Globus pallidus (tissue), 1 donor: ENCODE measurements at regions not wholly inside any gene's neighbourhood (a gene's known extent, or its start where the extent isn't known, plus 50 kb on each side); places are given as distances from the start of the nearest gene placed in this dataset.
"Not testable (repeated sequence)": the region's sequence is repeated elsewhere in the genome, so short reads cannot be mapped to it uniquely, and the experiment has no call there.

Experiments used
- DNase-seq: peaks from one replicate; pipeline ENCODE4 v3.0.0-alpha.2; 2015; ENCODE audit warnings: low spot score

DNA sequence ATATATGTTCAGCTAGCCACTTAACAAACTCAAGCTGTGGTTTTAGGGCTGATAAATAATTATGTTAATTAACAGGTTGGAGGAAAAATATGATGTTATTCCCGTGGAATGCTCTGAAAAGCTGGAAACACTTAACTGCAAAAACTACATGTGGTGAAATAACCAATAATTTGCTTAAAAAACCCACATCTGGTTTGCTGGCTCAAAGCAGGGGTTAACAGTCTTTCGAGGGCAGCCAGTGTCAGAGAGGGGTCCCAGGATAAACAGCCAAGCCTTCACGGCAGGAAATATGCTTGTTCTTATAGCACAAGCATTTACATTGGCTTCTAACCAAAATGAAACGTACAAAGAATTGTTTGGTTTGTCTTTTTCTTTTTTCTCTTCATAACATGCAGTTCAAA is 254.0 kb upstream of the GAS1 start:
- no peak for DNase-seq

DNA sequence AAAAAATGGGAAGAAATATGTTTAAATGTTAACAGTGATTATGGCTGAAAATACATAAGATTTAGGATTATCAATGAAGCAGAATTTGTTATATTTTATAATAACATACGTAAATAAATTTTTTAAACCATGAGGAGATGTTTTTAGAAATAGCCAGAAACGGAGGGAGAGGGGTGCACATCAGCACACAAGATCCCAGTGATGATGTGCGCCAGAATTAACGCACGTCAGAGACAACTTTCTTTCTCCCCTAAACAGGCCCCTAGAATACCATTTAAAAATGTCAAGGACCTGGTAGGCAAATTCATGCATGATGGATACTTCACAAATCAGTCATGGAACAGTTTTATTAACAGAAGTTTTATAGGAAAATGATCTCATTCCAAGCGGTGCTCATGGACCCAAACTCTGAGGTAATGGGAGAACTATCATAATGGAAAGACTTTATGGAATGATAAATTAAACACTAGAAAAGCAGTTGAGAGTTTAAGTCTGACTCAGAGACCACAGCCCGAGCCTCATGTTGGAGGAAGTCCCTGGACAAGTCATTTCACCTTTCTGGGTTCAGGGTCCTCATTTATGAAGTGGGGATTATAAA is 258.9 kb upstream of the GAS1 start:
- no peak for DNase-seq

DNA sequence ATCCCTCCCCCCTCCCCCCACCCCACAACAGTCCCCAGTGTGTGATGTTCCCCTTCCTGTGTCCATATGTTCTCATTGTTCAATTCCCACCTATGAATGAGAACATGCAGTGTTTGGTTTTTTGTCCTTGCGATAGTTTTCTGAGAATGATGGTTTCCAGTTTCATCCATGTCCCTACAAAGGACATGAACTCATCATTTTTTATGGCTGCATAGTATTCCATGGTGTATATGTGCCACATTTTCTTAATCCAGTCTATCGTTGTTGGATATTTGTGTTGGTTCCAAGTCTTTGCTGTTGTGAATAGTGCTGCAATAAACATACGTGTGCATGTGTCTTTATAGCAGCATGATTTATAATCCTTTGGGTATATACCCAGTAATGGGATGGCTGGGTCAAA is 263.4 kb upstream of the GAS1 start:
- not testable (repeated sequence) for DNase-seq

DNA sequence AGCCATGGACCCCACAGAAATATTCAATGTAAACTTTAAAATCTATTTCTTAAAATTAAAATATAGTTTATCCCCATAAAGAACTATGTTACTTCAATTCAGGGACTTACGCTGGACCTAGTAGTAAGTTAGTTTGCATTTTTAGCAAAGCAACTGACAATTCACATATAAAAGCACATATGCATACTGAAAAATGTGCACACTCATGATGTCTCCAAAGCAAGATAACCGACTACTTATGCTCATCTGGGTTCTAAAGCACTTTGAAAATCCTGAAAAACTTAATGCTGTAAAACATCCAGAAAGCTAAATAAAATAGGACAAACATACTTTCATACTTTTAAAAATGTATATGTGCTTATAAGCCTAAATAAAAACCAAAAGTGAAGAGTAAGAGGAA is 264.4 kb upstream of the GAS1 start:
- DNase-seq: no peak

DNA sequence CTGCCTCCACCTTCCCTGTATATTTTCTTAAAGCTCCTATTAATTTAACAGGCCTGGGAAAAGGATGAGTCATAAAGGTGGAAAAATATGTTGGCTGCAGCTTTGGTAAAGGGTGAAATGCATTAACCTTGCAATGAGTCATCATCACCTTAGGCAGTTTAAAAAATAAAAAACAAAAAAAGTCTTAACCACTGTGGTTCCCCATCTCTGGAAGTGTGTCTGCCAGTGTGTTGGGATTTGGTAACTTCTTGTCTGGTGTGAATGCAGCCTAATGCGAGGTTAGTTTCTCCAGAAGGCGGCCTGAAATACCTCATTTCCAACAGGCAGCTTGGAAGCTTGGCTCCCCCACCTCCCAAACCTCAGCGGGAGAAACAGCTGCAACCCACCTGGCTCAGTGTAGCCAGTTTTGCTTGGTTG is 265.3 kb upstream of the GAS1 start:
- DNase-seq: no peak

DNA sequence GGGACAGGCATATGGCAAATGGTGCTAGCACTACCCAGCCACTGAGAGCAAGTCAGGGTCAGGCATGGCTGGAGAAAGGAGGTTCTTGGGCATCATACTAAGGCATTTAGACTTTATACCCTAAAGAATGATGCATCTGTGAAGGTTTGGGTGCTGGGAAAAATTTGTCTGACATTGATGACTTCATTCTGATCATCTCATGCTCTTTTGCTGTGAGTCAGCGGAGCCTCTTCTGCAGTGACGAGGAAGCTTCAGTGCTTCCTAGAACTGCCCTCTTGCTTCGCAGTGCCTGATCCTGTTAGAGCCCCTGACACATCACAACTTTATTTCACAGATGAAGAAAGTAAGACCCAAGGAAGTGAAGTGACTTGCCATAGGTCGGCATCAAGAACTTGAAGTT is 266.6 kb upstream of the GAS1 start:
- no peak for DNase-seq

DNA sequence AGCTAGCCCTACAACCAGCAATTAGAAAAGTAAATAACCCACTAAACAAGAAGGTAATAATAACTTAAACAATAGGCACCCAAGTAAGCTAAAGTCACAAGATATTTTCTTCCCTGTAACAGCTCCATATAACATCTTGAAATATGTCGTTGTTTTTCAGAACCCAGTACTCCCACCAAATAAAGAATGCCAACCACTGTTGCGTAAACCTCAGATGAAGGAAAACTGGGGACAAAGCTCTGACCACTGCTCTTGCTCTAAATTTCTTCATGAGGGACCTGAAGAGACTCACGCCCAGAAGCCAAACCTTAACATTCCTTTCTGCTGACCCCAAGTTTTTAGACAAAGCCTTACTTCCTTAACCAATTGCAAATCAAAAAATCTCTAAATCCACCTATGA is 267.7 kb upstream of the GAS1 start:
- no peak for DNase-seq

DNA sequence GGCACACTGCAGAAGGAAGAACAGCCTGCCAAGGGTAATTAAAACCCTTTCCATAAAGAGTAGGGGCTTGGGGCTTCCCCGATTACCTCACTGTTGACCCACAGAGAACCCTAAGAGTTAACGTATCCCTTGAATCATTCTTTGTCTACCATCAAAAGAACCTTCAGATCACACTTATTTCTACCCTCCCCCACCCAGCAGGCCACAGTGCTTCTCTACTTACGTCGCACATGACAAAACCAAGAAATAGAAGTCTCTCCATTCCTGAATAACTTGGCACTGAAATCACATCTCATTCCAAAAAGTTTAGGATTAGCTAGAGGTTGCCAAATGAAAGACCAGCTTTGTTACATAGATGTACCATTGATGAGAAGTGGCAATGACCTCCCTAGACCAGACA is 268.7 kb upstream of the GAS1 start:
- DNase-seq: peak; percentile 3

DNA sequence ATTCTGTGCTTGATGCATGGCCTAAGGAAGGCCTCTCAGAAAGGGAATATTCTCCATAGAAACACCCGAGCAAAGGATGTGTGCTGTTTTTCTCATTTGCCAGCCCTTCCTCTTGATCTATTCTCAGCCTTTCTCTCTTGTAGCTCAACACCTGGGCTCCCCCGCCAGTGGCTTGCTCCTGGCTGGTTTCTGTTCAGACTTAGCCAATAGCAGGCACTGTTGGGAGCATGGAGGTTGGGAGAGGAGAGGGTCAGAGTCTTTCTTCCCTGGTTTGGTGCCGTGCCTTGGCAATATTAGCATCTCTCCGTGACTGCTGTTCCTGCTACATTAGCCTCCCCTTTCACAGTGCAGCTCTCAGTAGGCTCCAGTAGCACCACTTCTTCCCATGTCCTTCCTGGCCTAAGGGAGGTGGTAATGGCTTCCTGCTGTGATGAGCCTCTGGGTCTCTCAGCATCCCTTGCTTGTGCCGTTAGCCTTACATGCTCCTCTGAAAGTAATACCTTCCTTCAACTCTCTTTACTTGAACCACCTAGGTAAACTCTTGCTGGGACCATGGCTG is 269.7 kb upstream of the GAS1 start:
- DNase-seq: no peak

DNA sequence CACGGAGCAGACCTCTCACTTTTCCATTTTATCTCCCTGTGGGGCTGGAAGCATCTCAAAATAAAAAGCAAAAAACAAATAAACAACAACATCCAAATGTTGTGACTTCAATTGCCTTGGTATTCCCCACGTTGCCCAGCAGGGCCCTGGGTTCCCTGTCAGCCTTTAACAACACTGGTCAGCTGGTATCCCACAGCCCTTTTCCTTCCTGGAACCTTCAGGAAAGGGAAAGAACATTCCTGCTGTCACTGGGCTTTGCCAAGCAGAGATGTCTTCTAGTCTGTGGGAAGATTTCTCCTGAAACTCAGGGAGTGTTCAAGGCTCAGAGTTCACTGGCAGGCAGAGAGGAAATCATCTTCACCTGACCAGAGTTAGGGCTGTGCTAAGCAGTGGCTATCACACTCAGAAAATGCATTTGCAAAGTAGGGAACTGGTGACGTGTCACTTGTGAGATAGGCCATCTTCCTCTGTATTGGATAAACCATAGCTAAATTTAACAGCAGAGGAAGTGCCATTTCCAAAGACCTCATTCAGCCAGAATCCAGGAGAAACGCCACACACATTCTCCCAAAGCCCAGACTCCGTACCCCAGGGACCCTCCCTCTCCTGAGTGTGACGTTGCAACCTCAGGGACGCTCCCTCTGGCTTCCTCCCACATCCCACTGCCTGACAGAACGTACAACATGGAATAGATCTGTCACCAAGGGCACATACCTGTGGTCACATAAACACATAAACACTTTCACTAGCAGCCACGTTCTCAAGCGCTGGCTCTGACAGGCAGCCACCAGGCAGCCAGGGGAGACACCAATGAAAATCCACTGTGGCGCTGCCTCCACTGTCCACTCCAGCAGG is 274.0 kb upstream of the DAPK1 start:
- no peak for DNase-seq

DNA sequence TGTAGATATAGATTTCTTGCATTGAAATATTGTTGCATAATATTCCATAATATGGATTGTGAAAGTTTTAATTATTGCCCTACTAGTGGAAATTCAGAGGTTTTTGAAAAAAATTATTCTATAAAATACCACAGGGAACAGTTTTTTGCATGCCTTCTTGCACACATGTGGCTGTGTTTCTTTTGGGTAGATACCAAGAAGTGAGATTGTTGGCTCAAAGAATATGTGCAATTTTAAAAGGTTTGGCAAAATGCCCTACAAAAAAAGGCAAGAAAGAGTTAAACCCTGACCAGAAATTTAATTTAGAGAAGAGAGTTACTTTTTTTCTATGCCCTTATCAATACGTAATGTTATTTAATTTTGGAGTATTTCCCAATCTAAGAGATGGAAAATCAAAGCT is 270.8 kb upstream of the DAPK1 start:
- no peak for DNase-seq

DNA sequence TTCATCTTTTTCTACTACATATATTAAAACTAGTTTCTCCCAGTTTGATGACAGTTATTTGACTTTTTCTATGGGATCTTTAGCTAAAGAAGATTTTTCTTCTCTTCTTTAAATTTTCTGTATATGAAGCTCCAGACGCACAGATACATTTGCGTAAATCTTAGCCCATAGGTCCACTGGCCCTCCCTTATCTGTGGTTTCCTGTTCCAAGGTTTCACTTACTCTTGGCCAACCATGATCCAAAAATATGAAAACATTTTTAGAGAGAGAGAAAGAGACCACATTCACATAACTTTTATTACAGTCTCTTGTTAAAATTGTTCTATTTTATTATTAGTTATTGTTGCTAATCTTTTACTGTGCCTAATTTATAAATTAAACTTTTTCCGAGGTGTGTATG is 270.2 kb upstream of the DAPK1 start:
- no peak for DNase-seq

DNA sequence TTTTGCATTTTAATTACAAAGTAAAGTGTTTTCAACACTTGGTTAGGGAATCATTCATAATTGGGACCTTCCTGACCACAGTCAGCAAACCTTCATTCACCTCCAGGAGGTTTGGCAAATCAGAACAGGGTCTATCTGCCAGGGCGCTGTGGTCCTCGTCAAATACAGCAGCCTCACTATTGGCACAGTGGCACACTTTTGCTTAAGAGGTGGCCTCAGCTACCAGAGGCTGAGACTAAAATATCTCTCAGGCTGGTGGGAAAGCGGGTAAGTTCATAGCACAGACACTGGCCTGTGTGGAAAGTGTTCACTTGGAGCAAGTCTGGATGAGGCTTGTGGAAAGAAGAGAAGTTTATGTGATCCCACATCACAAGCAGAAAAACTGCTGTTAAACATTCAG is 268.6 kb upstream of the DAPK1 start:
- no peak for DNase-seq

DNA sequence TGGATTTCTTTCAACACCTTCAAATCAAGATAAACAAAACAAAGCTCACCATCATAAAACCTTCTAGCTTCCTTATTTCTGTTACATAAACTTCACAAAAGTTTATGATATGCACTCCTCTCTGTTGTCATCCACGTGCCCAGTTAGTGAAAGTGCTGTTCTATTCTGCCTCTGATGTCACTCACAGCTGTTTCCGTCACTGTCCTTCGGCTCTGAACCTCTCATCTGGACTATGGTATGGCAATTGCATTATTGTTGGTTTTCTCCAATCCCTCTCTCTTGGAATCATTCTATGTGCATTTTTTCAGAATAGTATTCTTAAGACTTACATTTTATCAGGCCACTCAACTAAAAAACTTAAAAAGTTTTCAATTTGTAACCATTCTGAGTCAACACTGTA is 264.2 kb upstream of the DAPK1 start:
- DNase-seq: no peak

DNA sequence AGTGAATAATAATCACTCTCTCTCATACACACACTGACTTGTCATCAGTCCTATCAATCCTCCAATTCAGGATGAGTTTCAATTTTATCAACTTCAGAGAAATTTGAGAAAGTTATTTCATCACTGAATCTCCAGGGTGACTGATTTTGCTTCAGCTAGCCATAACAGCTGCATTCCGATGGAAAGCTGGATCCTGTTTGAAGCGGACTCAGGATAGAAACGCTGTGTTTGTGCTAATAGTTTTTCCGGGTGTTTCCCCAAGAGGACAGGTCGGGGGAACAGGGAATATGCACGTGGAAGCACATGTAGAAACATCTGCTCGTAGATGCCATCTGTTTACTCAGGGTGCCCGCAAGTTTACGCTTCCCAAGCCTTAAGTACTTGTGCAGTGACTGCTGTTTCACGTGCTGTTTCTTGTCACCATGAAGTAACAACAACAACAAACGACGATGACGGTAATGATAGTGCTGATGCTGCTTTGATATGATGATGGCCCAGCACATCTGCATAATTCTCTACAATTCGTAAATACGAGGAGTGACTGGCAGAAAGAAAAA is 263.7 kb upstream of the DAPK1 start:
- DNase-seq: no peak

DNA sequence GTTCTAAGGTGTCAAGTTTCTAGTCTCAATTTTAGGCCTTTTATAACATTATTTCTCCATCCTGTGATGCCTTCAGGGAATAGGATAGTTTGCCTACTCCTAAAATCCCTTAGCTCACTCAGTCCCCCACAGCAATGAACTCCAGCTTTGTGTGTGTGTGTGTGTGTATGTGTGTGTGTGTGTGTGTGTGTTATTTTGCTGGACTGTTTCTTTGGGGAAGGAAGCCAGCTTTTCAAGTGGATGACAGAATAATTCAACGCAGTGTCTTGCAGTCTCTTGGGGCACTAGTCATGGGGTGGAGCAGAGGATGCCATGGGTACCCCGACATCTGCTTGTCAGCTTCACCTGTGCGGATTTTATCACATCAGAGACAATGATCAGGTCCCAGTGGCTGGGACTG is 262.8 kb upstream of the DAPK1 start:
- no peak for DNase-seq

DNA sequence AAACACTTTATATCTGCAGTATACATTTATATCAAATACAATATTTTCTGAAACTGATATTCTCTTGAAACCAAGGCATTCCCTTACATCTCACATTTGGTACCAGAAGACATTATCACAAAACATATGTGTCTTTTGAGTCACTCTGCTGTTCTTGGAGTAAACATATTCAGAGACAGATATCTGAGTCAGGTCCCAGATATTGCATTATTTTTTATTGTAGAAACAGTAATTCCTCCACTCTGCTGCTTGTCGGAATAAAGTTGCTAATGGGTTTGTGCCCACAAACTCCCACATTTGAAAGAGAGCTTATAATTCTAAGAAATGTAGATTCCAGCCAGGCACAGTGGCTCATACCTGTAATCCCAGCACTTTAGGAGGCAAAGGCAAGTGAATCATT is 261.1 kb upstream of the DAPK1 start:
- no peak for DNase-seq

DNA sequence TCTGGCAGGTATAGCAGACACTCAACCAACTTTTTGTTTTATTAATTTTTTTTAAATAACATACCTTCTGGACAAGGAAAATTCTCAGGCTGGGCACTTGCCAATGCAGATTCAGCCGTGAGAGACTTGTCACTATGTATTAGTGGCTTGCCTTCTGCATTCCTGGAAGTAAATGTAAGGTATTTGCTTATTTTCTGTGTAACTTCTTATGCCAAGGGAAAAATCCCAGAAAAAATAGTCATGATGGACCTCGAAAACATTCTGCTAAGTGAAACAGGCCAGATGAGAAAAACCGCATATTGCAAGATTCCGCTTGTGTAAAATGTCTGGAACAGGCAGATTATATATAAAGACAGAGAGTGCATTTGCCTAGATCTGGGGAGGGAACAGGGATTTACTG is 260.3 kb upstream of the DAPK1 start:
- DNase-seq: no peak

DNA sequence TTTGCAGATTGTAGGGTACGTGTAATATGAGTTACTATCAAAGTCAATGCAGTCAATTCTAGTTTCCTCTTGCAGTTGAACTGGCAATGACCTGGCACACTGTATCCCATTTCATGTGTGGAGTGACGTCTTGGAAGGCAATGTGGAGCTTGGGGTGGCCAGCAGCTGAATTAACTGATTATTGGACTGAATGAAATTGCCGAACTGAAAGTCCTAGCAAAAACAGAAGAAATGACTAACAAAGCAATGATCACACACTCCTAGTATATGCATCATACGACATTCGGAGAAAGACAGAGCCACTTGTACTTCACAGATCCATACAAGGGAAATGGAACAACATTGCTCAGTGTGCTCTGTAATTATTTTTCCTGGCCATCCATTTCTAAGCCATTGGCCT is 259.1 kb upstream of the DAPK1 start:
- no peak for DNase-seq

DNA sequence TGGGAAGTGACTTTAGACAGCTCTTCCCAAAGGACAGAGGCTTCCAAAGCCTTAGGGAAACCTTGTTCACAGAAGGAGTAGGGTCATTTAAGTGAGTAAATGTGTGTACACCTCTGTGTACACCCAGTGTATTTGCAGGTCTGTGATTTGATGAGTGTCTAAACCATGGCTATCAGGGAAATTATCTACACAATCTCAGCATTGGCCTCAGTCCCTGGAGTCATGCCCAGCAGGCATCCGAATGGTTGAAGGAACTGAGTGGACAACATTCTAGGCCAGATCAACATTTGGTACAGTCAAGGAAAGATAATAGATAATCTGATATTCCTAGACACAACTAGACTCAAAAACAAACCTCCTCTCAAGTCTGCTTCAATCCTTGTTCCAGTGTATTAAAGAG is 258.4 kb upstream of the DAPK1 start:
- no peak for DNase-seq

DNA sequence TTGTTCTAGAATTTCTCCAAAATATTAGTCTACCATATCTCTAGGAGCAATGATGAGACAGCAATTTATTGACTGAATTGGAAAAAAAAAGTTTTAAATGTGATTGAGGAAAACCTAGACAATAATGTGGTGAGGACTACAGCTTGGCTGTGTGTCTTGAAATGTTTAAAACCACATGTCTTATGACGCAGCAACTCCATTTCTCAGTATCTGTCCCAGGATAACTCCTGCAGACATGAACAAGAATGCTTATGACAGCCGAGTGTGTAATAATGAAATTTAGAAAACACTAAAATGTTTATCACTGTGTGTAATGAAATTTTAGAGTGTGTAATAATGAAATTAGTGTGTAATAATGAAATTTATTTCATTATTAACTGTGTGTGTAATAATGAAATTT is 254.1 kb upstream of the DAPK1 start:
- no peak for DNase-seq

DNA sequence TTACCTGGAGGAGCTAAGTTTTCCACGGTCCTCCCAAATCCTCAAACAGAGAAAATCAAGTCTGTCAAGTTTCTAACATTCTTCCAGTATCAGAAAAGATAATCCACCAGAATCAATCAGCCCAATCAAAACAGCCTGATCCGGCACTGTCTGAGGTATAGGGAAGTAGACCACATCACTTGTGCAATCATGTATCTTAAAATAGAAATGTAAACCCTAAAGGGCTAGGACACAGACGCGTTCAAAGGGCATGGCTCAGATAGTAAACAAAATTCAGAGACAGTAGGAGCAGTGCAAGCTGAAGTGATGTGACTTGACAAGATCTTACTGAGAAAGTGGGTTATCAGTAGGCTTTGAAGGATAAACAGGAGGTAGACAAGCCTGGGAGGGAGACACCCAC is 252.4 kb upstream of the DAPK1 start:
- no peak for DNase-seq

DNA sequence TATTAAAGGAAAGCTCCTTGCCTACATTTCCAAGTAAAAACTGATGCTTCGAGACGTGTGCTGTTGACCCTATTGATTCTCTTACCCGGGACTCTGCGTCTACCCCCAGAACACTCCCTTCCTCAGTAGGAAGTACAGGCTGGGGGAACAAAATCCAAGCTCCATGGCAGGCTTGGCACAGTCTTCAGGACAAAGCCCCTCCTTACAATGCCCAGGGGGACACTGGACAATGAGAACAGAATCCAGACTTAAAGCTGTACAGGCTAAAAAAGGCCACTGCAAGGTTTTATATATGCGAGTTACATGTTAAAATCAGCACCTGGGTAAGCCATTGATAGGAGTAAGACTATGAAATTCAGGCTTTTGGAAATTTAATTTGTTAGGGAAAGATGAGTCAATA is 250.6 kb upstream of the DAPK1 start:
- no peak for DNase-seq
